ENCODE measurements at regions not wholly inside any gene's neighbourhood (a gene's known extent, or its start where the extent isn't known, plus 50 kb on each side); places are given as distances from the start of the nearest gene placed in this dataset.

DNA sequence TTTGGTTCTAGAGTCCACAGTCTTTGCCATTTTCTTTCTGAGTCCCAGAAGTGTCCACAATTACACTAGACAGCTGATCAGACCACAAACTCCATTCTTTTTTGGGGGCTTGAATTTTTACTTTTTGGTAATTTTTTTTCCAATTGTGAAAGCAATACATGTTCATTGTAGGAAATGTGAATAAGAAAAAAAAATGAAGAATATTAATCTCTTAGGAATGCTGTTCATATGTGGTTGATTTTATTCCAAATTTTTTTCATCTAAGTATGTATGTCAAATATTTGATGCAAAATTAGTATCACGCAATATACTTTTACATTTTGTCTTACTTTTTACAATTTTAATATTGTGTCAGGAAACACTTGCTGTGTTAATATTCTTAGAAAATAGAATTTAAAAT is 76.4 kb upstream of the ETS2 start:
- no peaks in the 10 kb centered on the region for H3K79me2 ChIP-seq (replicated peaks; ENCODE audit: insufficient read depth, low read length)

DNA sequence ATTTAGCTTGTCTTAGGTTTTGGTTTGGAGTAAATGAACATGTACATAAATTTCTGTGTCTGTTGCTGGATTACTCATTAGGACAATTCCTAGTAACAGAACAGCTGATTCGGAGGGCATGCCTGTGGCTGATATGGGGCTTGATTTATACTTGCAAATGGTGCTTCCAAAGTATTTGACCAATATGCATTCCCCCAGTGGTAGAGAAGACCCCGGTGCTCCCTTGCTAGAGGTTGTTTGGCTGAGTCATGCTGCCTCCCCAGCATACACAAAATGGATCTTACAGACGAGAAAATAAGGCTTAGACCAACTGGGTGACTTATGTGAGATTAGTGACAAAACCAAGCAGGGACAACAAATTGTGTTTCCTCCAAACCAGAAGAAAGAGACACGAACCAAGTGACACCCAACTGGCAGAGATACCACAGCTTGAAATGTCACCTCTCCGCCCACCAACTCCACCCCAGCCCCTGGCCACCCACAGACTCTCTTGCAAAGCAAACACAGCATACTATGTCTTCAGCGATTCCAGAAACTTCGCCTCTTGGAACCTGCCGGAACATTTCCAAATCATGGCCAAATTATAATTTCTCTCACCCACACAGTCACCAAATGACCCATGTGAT is 75.9 kb upstream of the ETS2 start:
- Histone ChIP-seq H3K4me3 (ENCODE audit: low read length) (no peak overlapping the region), H3K27ac (ENCODE audit: low read length) (no peak overlapping the region), H2AFZ (ENCODE audit: low read depth, low read length) (no peak overlapping the region), H3K4me2 (ENCODE audit: low read length) (no peak overlapping the region), H4K20me1 (ENCODE audit: insufficient read depth) (no peaks in the 10 kb centered on the region), H3K27me3 (ENCODE audit: insufficient read depth, low read depth, low read length) (no peaks in the 10 kb centered on the region), H3F3A (ENCODE audit: insufficient read depth, low read length, poor library complexity, severe bottlenecking) (no peaks in the 10 kb centered on the region), H3K9me2 (ENCODE audit: insufficient read depth, low read length) (no peaks in the 10 kb centered on the region), H3K79me2 (replicated peaks; ENCODE audit: insufficient read depth, low read length) (no peaks in the 10 kb centered on the region), H3K9me3 (ENCODE audit: low read length) (no peaks in the 10 kb centered on the region), H3K9ac (ENCODE audit: low read length) (no peak overlapping the region), H3K36me3 (ENCODE audit: insufficient read depth, low read length) (no peaks in the 10 kb centered on the region)
- TF ChIP-seq EZH2 (IDR thresholded peaks at IDR 0.05; ENCODE audit: borderline replicate concordance, insufficient read depth, low read length, poor library complexity, severe bottlenecking): no peak
- TF ChIP-seq EP300 (conservative IDR thresholded peaks at IDR 0.05; ENCODE audit: poor library complexity, severe bottlenecking): no peak
- TF ChIP-seq, protein P1, sequence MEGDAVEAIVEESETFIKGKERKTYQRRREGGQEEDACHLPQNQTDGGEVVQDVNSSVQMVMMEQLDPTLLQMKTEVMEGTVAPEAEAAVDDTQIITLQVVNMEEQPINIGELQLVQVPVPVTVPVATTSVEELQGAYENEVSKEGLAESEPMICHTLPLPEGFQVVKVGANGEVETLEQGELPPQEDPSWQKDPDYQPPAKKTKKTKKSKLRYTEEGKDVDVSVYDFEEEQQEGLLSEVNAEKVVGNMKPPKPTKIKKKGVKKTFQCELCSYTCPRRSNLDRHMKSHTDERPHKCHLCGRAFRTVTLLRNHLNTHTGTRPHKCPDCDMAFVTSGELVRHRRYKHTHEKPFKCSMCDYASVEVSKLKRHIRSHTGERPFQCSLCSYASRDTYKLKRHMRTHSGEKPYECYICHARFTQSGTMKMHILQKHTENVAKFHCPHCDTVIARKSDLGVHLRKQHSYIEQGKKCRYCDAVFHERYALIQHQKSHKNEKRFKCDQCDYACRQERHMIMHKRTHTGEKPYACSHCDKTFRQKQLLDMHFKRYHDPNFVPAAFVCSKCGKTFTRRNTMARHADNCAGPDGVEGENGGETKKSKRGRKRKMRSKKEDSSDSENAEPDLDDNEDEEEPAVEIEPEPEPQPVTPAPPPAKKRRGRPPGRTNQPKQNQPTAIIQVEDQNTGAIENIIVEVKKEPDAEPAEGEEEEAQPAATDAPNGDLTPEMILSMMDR (IDR thresholded peaks at IDR 0.05; ENCODE audit: poor library complexity, severe bottlenecking): no peak
- no peak for TF ChIP-seq SMC3 (conservative IDR thresholded peaks at IDR 0.05; ENCODE audit: poor library complexity)
- no peak for TF ChIP-seq REST (IDR thresholded peaks at IDR 0.05; ENCODE audit: borderline replicate concordance)
- no peak for TF ChIP-seq POLR2AphosphoS5 (IDR thresholded peaks at IDR 0.05)
- no peak for TF ChIP-seq TAF1 (IDR thresholded peaks at IDR 0.05; ENCODE audit: low read depth)
- no peak for TF ChIP-seq RAD21 (conservative IDR thresholded peaks at IDR 0.05)

More for the DNA sequence above, 76.4 kb upstream of the ETS2 start:
- TF ChIP-seq EP300 (conservative IDR thresholded peaks at IDR 0.05; ENCODE audit: poor library complexity, severe bottlenecking) (no peak), EZH2 (IDR thresholded peaks at IDR 0.05; ENCODE audit: borderline replicate concordance, insufficient read depth, low read length, poor library complexity, severe bottlenecking) (no peak), RAD21 (conservative IDR thresholded peaks at IDR 0.05) (no peak), SMC3 (conservative IDR thresholded peaks at IDR 0.05; ENCODE audit: poor library complexity) (no peak), TAF1 (IDR thresholded peaks at IDR 0.05; ENCODE audit: low read depth) (no peak), REST (IDR thresholded peaks at IDR 0.05; ENCODE audit: borderline replicate concordance) (no peak), POLR2AphosphoS5 (IDR thresholded peaks at IDR 0.05) (no peak), MXI1 (conservative IDR thresholded peaks at IDR 0.05; ENCODE audit: poor library complexity, severe bottlenecking) (no peak)
- TF ChIP-seq, protein P1 (IDR thresholded peaks at IDR 0.05; ENCODE audit: poor library complexity, severe bottlenecking): no peak
- Histone ChIP-seq H3K27me3 (ENCODE audit: insufficient read depth, low read depth, low read length) (no peaks in the 10 kb centered on the region), H3K9me2 (ENCODE audit: insufficient read depth, low read length) (no peaks in the 10 kb centered on the region), H3K4me2 (ENCODE audit: low read length) (no peak overlapping the region), H3K9ac (ENCODE audit: low read length) (no peak overlapping the region), H3K36me3 (ENCODE audit: insufficient read depth, low read length) (no peaks in the 10 kb centered on the region), H3K27ac (ENCODE audit: low read length) (no peak overlapping the region), H4K20me1 (ENCODE audit: insufficient read depth) (no peaks in the 10 kb centered on the region), H3F3A (ENCODE audit: insufficient read depth, low read length, poor library complexity, severe bottlenecking) (no peaks in the 10 kb centered on the region), H3K9me3 (ENCODE audit: low read length) (no peaks in the 10 kb centered on the region), H3K4me3 (ENCODE audit: low read length) (no peak overlapping the region), H2AFZ (ENCODE audit: low read depth, low read length) (no peak overlapping the region)

Data from neural cell (in vitro differentiated cells).